ENCODE measurements at regions not wholly inside any gene's neighbourhood (a gene's known extent, or its start where the extent isn't known, plus 50 kb on each side); places are given as distances from the start of the nearest gene placed in this dataset.

GRCh38 chr14:106831322-106831720 lies 1304.9 kb downstream of the TMEM121 start:
- DNase-seq, result peak; percentile 54

GRCh38 chr14:106837870-106838269 lies 1311.5 kb downstream of the TMEM121 start:
- DNase-seq, result no peak

DNA sequence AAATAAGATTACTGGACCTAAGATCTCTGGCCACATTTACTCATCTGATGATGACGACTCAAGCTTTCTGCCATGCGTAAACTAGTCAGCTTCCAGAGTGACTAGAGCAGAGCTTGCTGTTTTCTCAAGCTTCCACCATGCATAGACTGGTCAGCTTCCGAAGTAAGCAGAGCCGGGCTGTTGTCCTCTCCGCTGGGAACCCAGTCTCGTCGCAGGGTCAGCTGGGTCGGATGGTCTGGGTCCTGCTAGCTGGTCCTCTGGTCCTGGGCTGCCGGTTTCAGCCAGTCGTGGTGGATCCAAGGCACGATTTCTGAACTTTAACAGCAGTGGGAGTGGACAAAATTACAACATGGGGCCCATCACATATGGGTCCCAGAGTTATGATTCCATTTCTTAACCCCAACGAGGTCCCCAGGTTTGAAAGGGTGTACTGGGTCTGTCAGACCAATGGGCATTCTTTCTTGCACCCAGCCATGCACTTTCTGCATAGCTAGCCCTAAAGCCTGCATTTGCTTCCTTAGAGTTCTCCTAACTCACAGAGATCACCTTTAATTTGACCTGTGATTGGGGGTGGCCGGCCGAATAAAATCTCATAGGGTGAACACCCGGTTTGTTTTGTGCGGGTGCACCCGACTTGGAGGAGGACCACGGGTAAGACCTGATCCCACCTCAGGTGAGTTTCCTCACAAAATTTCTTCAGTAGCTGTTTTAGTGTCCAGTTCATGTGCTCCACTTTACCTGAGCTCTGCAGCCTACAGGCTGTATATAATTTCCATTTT lies 1312.8 kb downstream of the TMEM121 start:
- no peak for DNase-seq

- DNase-seq, result peak; percentile 15
Measured at GRCh38 chr14:106840258-106840657, 1313.9 kb downstream of the TMEM121 start.

DNA sequence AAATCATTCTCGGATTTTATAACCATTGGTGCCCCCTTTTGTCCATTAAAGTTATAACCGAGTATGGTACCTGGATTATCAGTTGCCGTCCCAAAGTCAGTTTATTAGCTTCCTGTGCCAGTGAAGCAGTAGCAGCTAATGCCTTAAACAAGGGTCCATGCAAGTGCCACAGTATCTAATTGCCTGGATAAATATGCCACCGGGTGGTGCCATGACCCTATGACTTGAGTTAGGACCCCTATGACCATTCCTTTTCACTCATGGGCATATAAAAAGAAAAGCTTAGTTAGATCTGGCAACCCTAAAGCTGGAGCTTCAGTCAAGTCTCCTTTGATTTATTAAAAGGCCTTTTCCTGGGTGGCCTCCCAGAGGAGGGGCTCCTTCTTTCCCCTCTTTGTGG lies 1314.6 kb downstream of the TMEM121 start:
- DNase-seq, result no peak

GRCh38 chr14:106841701-106842100 lies 1315.3 kb downstream of the TMEM121 start:
- no peak for DNase-seq

GRCh38 chr14:106842687-106843086 lies 1316.3 kb downstream of the TMEM121 start:
- DNase-seq, result no peak

- DNase-seq, result no peak
Measured at GRCh38 chr14:106843386-106843785, 1317.0 kb downstream of the TMEM121 start.

- DNase-seq, result peak; percentile 10
Measured at GRCh38 chr14:106843951-106844483, 1317.6 kb downstream of the TMEM121 start.

GRCh38 chr14:106844608-106845285 lies 1318.4 kb downstream of the TMEM121 start:
- DNase-seq, result peak; percentile 58

- peak; percentile 35 for DNase-seq
Measured at GRCh38 chr14:106845286-106846087, 1319.1 kb downstream of the TMEM121 start.

DNA sequence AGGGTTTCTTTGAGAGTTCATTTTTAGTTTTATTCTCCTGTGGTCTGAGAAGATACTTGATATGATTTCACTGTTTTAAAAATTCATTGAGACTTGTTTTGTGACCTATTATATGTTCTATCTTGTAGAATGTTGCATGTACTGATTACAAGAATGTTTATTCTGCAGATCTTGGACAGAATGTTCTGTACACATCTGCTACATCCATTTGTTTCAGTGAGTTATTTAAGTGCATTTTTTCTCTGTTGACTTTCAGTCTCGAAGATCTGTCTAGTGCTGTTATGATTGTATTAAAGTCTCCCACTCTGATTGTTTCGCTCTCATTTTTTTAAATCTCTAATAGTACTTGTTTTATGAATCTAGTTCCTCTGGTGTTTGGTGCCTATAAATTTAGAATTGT lies 1319.8 kb downstream of the TMEM121 start:
- no peak for DNase-seq

GRCh38 chr14:106848330-106849121 lies 1322.1 kb downstream of the TMEM121 start:
- DNase-seq, result no peak

- DNase-seq, result no peak
Measured at GRCh38 chr14:106850913-106851825, 1324.8 kb downstream of the TMEM121 start.

DNA sequence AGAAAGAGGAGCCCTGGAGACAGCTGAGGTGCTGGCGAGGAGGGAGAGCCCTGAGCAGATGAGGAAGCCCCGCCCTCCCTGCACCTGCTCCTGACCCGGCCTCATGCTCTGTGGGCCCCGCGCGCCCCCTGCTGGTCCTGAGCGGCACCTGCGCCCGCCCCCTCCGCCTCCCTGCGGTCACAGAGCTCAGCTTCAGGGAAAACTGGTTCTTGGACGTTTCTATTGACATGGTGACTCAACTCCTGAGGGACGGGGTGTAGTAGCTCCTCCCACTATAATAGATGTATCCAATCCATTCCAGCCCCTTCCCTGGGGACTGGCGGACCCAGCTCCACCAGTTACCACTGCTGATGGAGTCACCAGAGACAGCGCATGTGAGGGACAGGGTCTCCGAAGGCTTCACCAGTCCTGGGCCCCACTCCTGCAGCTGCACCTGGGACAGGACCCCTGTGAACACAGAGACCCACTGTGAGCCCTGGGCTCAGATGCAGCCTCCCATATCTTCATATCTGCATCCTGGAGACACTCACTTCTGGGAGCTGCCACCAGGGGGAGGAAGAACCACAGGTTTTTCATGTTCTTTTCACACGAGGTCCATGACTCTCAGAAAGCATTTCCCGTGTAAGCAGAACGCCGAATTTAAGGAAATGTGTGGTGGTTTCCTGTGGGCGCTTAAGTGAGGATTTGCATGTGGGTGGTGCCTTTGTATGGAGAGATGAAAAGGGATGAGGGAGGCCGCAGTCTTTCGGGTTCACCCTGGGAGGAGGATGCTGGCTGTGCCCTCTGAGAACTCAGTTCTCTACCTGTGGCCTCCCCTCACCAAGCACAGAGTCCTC lies 1346.4 kb downstream of the TMEM121 start:
- peak; percentile 81 for DNase-seq

- no peak for DNase-seq
Measured at GRCh38 chr14:106874350-106874749, 1348.0 kb downstream of the TMEM121 start.

DNA sequence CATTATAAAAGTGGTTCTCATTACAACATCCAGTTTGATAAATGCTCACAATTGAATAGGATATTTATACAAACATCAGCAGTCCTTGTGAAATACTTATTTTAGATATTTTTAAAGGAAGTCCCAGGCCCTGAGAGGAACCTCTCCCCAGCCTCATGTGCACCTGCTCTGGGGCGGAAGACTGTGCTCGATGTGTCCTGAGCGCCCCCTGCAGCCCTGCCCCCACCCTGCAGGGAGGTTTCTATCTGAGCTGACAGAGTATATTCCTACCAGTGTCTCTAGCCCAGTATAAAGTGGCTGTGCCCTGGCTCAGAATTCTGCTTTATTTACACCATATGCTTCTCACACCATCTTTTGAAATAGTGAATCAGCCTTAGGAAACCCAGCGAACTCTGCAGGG lies 1349.1 kb downstream of the TMEM121 start:
- peak; percentile 30 for DNase-seq

DNA sequence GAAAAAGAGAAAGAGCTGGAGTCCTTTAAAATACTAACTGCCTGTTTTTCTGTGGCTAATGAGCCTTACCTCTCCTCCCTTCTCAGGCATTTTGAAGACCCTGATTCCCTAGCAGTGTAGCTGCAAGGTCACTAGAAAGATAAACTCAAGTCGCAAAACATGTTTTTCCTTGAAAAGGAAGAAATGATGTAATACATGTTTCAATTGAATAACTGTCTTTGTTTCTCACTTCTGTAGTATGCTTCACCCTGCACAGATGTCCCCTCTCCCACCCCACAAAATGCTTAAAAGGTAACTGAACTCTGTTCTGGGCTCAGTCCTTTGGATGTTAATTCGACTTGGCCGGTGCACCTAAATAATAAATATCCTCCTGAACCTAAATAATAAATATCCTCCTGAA lies 1350.3 kb downstream of the TMEM121 start:
- no peak for DNase-seq

DNA sequence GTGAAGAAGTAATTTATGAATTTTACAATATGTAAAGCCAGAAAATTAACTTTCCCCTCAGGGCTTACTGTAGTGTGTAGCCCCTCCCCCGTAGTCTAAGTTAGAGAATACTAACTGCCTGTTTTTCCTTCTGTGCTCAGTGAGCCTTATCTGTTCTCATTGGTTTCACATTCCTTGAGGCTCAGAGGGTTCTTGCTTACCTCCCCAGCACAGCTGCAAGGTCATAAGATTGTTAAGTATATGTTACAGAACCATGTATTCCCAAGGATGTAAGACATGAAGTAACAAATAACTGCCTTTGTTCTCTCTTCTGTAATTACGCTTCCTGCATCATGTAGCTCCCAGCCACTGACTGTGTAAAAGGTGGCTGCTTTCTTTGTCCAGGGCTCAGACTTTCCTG lies 1351.1 kb downstream of the TMEM121 start:
- DNase-seq, result no peak

- peak; percentile 46 for DNase-seq
Measured at GRCh38 chr14:106879241-106879640, 1352.9 kb downstream of the TMEM121 start.
